ENCODE measurements at regions not wholly inside any gene's neighbourhood (a gene's known extent, or its start where the extent isn't known, plus 50 kb on each side); places are given as distances from the start of the nearest gene placed in this dataset.

- WGBS, 2 donors = 85 to 92% methylated on average over 5 of the region's 5 CpGs
- H3K4me3 ChIP-seq = no peak overlapping the region
- DNase-seq = no peak
- no peaks in the 10 kb centered on the region for H3K27me3 ChIP-seq
- no peaks in the 10 kb centered on the region for H3K36me3 ChIP-seq
- TF ChIP-seq CTCF (IDR thresholded peaks at IDR 0.05) (no peak), POLR2A (IDR thresholded peaks at IDR 0.05) (no peak), EP300 (IDR thresholded peaks at IDR 0.05) (no peak), POLR2AphosphoS5 (IDR thresholded peaks at IDR 0.05) (no peak)
- peaks cover 0 to 8% (median 0%) of the 10 kb centered on the region in 4 donors for H3K4me1 ChIP-seq
- intact Hi-C loops (cut with DNase I) = no loop called here
- H3K27ac ChIP-seq = no peak overlapping the region
- H3K9me3 ChIP-seq = no peaks in the 10 kb centered on the region
Measured at GRCh38 chr12:83676781-83677295, 990.1 kb downstream of the TMTC2 start.

DNA sequence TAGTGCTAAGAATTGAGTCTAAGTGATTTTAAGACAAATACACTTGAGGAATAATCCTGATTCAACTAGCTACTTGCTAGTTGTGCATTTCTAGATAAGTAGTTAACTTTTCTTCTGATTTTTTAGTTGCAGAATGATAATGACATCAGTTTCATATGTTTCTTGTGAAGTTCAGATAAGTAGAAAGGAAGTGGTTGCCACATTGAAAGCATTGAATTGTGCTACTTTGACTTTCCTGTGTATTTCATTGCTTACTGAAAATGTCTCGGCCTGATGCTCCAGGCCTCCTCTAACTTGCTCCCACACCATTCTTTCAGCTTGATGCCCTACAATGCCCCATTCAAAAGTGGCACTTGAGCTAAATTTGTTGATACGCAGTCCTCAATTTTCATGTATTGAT, 980.0 kb downstream of the TMTC2 start:
- Histone ChIP-seq H3K9me3 (no peaks in the 10 kb centered on the region), H3K4me1 (no peaks in the 10 kb centered on the region), H3K27ac (no peak overlapping the region), H3K4me3 (no peak overlapping the region), H3K27me3 (no peaks in the 10 kb centered on the region), H3K36me3 (no peaks in the 10 kb centered on the region)
- intact Hi-C loops (cut with DNase I) = no loop called here
- no peak for DNase-seq
- no peak for TF ChIP-seq POLR2A (IDR thresholded peaks at IDR 0.05)
- 46 to 62% methylated on average over 2 of the region's 2 CpGs for WGBS, 2 donors

DNA sequence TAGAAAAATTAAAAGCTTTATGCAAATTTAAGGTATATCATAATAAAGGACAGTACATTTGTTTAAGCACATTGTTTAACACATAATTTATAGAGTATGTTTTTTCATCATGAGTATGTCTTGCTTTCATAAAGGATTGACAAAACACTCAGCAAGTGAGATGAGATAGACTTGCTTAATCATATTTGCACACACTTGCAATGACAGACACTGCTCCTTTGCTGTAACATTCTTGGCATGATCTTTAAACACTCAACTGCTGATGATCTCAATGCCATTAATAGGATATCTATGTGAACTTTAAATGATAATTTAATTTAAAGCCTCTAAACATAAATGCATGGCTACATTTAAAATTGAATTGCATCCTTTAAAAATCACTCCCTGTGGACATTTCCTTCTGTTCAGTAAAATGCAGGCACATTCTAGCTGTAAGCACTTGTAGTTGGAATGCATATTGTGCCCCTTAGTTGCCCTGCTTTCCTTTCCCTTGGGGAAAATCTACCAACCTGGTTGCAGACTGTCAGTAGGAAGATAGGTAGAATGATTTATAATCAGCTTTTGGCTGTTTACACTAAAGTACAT, 979.0 kb downstream of the TMTC2 start:
- Histone ChIP-seq H3K27ac (no peak overlapping the region), H3K36me3 (no peaks in the 10 kb centered on the region), H3K4me1 (no peaks in the 10 kb centered on the region), H3K27me3 (no peaks in the 10 kb centered on the region), H3K9me3 (no peaks in the 10 kb centered on the region), H3K4me3 (no peak overlapping the region)
- intact Hi-C loops (cut with DNase I) = no loop called here
- TF ChIP-seq CTCF (IDR thresholded peaks at IDR 0.05) (no peak), EP300 (IDR thresholded peaks at IDR 0.05) (no peak), POLR2AphosphoS5 (IDR thresholded peaks at IDR 0.05) (no peak), POLR2A (IDR thresholded peaks at IDR 0.05) (no peak)
- DNase-seq = no peak

- DNase-seq = no peak
- H3K4me1 ChIP-seq = no peaks in the 10 kb centered on the region
- H3K27me3 ChIP-seq = no peaks in the 10 kb centered on the region
- no peak overlapping the region for H3K4me3 ChIP-seq
- H3K9me3 ChIP-seq = no peaks in the 10 kb centered on the region
- H3K36me3 ChIP-seq = no peaks in the 10 kb centered on the region
- intact Hi-C loops (cut with DNase I) = no loop called here
- no peak overlapping the region for H3K27ac ChIP-seq
- TF ChIP-seq POLR2AphosphoS5 (IDR thresholded peaks at IDR 0.05) = no peak
- no peak for TF ChIP-seq EP300 (IDR thresholded peaks at IDR 0.05)
- no peak for TF ChIP-seq CTCF (IDR thresholded peaks at IDR 0.05)
- TF ChIP-seq POLR2A (IDR thresholded peaks at IDR 0.05) = no peak
Measured at GRCh38 chr12:83664650-83665049, 977.9 kb downstream of the TMTC2 start.

GRCh38 chr12:83660727-83661358, 974.1 kb downstream of the TMTC2 start:
- Histone ChIP-seq H3K9me3 (no peaks in the 10 kb centered on the region), H3K4me3 (no peak overlapping the region), H3K27me3 (no peaks in the 10 kb centered on the region), H3K27ac (no peak overlapping the region), H3K36me3 (no peaks in the 10 kb centered on the region), H3K4me1 (no peaks in the 10 kb centered on the region)
- WGBS, 2 donors = 83 to 91% methylated on average over 3 of the region's 3 CpGs
- intact Hi-C loops (cut with DNase I) = no loop called here
- no peak for DNase-seq
- TF ChIP-seq POLR2A (IDR thresholded peaks at IDR 0.05) (no peak), EP300 (IDR thresholded peaks at IDR 0.05) (no peak), POLR2AphosphoS5 (IDR thresholded peaks at IDR 0.05) (no peak), CTCF (IDR thresholded peaks at IDR 0.05) (no peak)

Data from sigmoid colon (tissue), 6 donors.